ENCODE measurements at regions not wholly inside any gene's neighbourhood (a gene's known extent, or its start where the extent isn't known, plus 50 kb on each side); places are given as distances from the start of the nearest gene placed in this dataset.

DNA sequence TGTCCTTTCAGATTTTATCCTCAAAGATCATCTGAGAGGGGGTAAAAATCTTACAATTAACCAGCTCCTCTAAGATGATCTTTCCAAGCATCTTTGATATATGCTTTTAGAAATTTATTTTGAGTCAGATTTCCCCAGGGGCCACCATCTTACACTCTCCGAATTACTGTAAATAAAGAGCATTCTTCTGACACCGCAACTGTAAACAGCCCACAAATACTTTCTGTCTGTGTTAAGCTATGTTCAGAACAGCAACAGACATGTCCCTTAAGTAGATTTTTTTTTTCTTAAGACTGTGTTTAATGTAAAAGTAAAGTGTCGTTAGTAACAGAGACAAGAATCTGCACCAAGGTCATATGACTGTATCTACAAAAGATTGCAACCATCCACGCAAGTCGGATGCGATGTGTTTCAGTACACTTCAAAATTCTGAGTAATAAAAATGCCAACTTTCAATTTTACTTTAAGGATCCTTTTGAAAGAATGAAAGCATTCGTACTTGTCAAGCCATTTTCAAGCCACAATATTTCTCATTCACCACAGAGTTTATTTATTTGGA is 159.0 kb upstream of the KCNH8 start:
- Histone ChIP-seq H2AFZ (ENCODE audit: low read length) (peak overlapping the region; percentile 70), H3K27ac (ENCODE audit: low read depth, low read length, poor library complexity, severe bottlenecking) (no peak overlapping the region), H3K9me2 (ENCODE audit: insufficient read depth, low read length) (no peaks in the 10 kb centered on the region), H3K36me3 (ENCODE audit: insufficient read depth, low read length) (no peaks in the 10 kb centered on the region), H3K9me3 (ENCODE audit: low read length) (no peaks in the 10 kb centered on the region), H4K20me1 (ENCODE audit: insufficient read depth, low read length) (no peaks in the 10 kb centered on the region), H3K4me1 (ENCODE audit: insufficient read depth, low read length, poor library complexity, severe bottlenecking) (no peaks in the 10 kb centered on the region), H3K79me2 (ENCODE audit: insufficient read depth, low read depth, low read length) (no peaks in the 10 kb centered on the region), H3K4me2 (ENCODE audit: low read length) (no peak overlapping the region), H3K4me3 (ENCODE audit: low read depth, low read length, poor library complexity, severe bottlenecking) (no peak overlapping the region)
- intact Hi-C loops (cut with micrococcal nuclease; ENCODE audit: unreplicated experiment): loop anchor here (2.0 to 10.0 kb wide), 3 partner anchors 137 to 865 kb away; no protein-coding TSS in a partner anchor
- ChIA-PET CTCF (ENCODE audit: unreplicated experiment) (no interaction called here), POLR2A (interaction anchor here (0.9 kb wide), 1 partner anchor 430 kb away, joined by 4 read pairs; no protein-coding TSS in a partner anchor)
- BruUV-seq (replicated peaks): no TSS peak
- TF ChIP-seq, protein P1, sequence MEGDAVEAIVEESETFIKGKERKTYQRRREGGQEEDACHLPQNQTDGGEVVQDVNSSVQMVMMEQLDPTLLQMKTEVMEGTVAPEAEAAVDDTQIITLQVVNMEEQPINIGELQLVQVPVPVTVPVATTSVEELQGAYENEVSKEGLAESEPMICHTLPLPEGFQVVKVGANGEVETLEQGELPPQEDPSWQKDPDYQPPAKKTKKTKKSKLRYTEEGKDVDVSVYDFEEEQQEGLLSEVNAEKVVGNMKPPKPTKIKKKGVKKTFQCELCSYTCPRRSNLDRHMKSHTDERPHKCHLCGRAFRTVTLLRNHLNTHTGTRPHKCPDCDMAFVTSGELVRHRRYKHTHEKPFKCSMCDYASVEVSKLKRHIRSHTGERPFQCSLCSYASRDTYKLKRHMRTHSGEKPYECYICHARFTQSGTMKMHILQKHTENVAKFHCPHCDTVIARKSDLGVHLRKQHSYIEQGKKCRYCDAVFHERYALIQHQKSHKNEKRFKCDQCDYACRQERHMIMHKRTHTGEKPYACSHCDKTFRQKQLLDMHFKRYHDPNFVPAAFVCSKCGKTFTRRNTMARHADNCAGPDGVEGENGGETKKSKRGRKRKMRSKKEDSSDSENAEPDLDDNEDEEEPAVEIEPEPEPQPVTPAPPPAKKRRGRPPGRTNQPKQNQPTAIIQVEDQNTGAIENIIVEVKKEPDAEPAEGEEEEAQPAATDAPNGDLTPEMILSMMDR (conservative IDR thresholded peaks at IDR 0.05; ENCODE audit: low read length): no peak
- no peak for DNase-seq (ENCODE audit: low spot score)

DNA sequence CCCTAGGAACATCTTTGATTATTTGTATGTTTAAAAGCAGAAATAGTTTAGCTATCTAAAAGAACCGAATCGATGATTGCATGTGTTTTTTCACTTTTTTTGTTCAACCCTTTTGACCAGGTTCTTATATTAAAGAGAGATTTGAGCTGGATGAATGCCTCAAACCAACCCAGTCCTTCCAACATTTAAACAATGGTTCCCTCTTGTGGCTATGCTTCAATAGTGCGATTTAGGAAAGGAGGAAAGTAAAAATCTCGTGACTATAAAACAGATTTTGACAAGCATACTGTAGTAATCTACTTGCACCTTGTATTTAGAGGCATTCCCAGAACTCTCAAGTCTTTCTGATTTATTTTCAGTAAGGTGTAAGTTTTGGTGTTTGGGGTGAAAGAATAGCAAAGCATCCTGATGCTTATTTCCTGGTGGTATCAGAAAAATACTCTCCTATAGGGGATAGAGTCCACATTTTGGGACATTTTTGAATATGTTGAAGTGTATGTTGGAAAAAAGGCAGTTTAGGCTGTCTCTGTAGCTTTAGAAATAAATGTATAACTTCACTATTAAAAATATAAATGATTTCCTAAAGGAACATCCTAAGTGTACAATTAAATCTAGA is 159.6 kb upstream of the KCNH8 start:
- Histone ChIP-seq H3K27ac (ENCODE audit: low read depth, low read length, poor library complexity, severe bottlenecking) (no peak overlapping the region), H3K4me2 (ENCODE audit: low read length) (no peak overlapping the region), H3K9me3 (ENCODE audit: low read length) (no peaks in the 10 kb centered on the region), H4K20me1 (ENCODE audit: insufficient read depth, low read length) (no peaks in the 10 kb centered on the region), H3K79me2 (ENCODE audit: insufficient read depth, low read depth, low read length) (no peaks in the 10 kb centered on the region), H3K9me2 (ENCODE audit: insufficient read depth, low read length) (no peaks in the 10 kb centered on the region), H3K36me3 (ENCODE audit: insufficient read depth, low read length) (no peaks in the 10 kb centered on the region), H3K4me3 (ENCODE audit: low read depth, low read length, poor library complexity, severe bottlenecking) (no peak overlapping the region), H2AFZ (ENCODE audit: low read length) (peak overlapping the region; percentile 70), H3K4me1 (ENCODE audit: insufficient read depth, low read length, poor library complexity, severe bottlenecking) (no peaks in the 10 kb centered on the region)
- POLR2A ChIA-PET: interaction anchor here (0.9 kb wide), 1 partner anchor 429 kb away, joined by 4 read pairs; no protein-coding TSS in a partner anchor
- BruUV-seq (replicated peaks): no TSS peak
- intact Hi-C loops (cut with micrococcal nuclease; ENCODE audit: unreplicated experiment): loop anchor here (1.0 to 10.0 kb wide), 4 partner anchors 136 to 864 kb away; no protein-coding TSS in a partner anchor
- TF ChIP-seq, protein P1 (conservative IDR thresholded peaks at IDR 0.05; ENCODE audit: low read length): peak; percentile 96
- no peak for TF ChIP-seq EZH2phosphoT487 (IDR thresholded peaks at IDR 0.05; ENCODE audit: borderline replicate concordance, low read depth, low read length)
- CTCF ChIA-PET (ENCODE audit: unreplicated experiment): interaction anchor here (1.2 kb wide), 1 partner anchor 429 kb away, joined by 6 read pairs; no protein-coding TSS in a partner anchor
- DNase-seq (ENCODE audit: low spot score): peak; percentile 68

All from OCI-LY7 (cell line).